GM12872 (cell line): ENCODE measurements at regions not wholly inside any gene's neighbourhood (a gene's known extent, or its start where the extent isn't known, plus 50 kb on each side); places are given as distances from the start of the nearest gene placed in this dataset.

Experiments
- TF ChIP-seq, protein P1 (sequence below): IDR thresholded peaks from 3 replicates; pipeline ENCODE4 v1.5.1; 2011; ENCODE audit warnings: low read depth, mild to moderate bottlenecking, low read length, moderate library complexity; ENCODE audit not compliant: insufficient read depth

- TF ChIP-seq, protein P1, sequence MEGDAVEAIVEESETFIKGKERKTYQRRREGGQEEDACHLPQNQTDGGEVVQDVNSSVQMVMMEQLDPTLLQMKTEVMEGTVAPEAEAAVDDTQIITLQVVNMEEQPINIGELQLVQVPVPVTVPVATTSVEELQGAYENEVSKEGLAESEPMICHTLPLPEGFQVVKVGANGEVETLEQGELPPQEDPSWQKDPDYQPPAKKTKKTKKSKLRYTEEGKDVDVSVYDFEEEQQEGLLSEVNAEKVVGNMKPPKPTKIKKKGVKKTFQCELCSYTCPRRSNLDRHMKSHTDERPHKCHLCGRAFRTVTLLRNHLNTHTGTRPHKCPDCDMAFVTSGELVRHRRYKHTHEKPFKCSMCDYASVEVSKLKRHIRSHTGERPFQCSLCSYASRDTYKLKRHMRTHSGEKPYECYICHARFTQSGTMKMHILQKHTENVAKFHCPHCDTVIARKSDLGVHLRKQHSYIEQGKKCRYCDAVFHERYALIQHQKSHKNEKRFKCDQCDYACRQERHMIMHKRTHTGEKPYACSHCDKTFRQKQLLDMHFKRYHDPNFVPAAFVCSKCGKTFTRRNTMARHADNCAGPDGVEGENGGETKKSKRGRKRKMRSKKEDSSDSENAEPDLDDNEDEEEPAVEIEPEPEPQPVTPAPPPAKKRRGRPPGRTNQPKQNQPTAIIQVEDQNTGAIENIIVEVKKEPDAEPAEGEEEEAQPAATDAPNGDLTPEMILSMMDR, result no peak
Measured at GRCh38 chr2:67694445-67694844, 297.3 kb downstream of the ETAA1 start.

DNA sequence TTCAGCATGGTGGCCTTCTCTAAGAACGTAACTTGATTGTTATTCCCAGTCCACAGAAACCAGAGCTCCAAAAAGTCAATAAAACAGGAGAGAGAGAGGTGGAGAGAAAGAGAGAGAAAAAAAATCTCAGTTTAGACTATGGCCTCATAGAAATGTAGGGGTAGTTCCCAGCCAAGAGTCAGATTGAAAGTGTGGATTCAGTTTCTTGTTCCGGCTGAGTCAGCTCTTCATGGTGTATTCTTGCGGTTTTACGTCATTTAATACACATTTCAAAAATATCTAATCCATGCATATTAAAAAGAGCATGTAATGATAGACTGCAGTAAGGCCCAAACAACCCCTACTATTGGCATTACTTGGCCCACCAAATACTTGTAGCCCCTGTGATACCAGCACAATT is 303.9 kb downstream of the ETAA1 start:
- TF ChIP-seq, protein P1, result no peak

DNA sequence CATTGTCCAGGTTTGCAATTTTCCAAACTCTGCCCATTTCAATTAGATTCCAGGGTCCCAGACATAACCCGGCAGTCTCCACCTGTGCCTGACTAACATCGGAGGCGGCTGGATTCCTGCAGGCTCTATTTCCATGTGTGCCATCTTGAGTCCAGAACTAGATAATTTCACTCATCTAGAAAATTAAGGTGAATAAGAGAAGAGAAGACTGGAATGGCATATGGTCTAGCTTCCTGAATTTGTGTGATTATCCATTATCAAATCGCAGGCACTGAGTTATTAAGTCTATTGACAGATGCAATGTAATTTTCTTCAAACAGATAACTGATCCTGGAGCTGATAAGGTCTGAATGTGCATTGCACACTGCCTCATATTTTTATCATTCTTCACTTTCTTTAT is 305.2 kb downstream of the ETAA1 start:
- TF ChIP-seq, protein P1, result no peak

DNA sequence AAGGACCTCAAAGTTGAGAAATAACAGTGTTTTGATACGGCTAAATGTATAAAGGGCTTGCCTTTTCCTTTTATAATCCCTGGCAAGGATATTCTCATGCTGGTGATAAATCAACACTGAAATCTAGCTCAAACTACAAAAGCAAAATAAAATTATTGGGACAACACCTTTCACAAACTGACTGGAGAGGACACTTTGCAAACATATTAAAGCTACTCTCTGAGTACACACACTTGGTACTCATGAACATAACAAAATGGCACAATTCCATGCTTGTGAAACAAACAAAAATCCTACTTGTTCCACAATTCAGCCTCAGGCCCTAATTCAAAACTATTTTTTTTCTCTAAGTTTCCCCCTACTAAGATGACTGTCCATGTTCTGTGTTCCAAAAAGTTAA is 305.8 kb downstream of the ETAA1 start:
- TF ChIP-seq, protein P1, result no peak

- TF ChIP-seq, protein P1, result no peak
Measured at GRCh38 chr2:67706082-67706481, 308.9 kb downstream of the ETAA1 start.

DNA sequence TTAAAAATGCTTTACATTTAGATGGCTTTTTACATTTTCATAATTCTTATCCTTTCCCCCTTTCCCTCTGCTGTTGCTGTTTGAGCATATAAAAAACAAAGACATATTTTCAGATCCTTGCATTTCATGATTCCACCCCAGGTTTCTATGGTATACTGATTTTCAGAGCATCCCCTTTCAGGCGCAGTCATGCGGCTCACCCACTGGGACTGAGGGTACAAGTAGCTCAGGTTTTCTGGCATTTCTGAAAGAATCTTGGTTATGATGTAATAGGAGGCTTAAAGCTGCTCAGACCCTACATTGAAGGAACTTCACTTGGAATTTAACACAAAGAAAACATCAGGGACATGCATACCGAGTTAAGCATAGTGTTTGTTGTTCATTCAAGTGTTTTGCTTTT is 310.8 kb downstream of the ETAA1 start:
- TF ChIP-seq, protein P1, result no peak

DNA sequence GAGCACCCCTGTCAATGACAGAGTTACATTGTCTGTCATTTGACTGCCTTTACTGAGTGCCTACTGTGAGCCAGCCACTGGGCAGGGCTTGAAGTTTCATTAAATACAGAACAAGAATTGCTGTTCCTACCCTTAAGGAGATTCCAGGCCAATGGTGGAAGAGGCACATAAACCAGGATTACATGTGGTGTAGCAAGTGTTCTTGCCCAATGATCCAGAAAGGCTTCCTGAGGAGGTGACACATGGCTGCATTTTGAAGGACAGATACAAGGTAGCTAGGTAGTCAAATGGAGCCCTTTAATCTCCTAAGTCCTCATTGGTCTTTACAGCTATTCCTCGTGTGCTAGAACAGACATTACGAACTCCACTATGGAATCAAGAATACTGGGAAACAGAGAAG is 312.7 kb downstream of the ETAA1 start:
- TF ChIP-seq, protein P1, result no peak

GRCh38 chr2:67712484-67712883 is 315.4 kb downstream of the ETAA1 start:
- TF ChIP-seq, protein P1, result no peak
